SK-N-SH (cell line): ENCODE measurements at regions not wholly inside any gene's neighbourhood (a gene's known extent, or its start where the extent isn't known, plus 50 kb on each side); places are given as distances from the start of the nearest gene placed in this dataset.
"Not testable (repeated sequence)": the region's sequence is repeated elsewhere in the genome, so short reads cannot be mapped to it uniquely, and the experiment has no call there.

Source experiments
- CTCF ChIP-seq: fragments of 200-600 bp; sonication (generic); IDR thresholded peaks from 2 replicates; pipeline ENCODE4 v1.6.1; 2017; ENCODE audit warnings: antibody characterized with exemption, mild to moderate bottlenecking, moderate library complexity
- EP300 ChIP-seq, 2 experiments: IDR thresholded peaks; 2 replicates each; pipeline versions ENCODE4 v1.4.0 to v1.6.1; 2012; ENCODE audit warnings: borderline replicate concordance in 1 of 2, low read depth in 1 of 2, low read length in 1 of 2
- GABPA ChIP-seq: IDR thresholded peaks from 2 replicates; pipeline ENCODE4 v1.4.0; 2012; ENCODE audit warnings: low read depth, mild to moderate bottlenecking
- JUND ChIP-seq: IDR thresholded peaks from 2 replicates; pipeline ENCODE4 v1.4.0; 2012
- MXI1 ChIP-seq: IDR thresholded peaks from 2 replicates; pipeline ENCODE4 v1.6.1; 2012; ENCODE audit warnings: mild to moderate bottlenecking, low read depth, low read length, improper control_type of control experiment
- YY1 ChIP-seq: IDR thresholded peaks from 2 replicates; pipeline ENCODE4 v1.4.0; 2012; ENCODE audit warnings: low read depth, mild to moderate bottlenecking

GRCh38 chr21:19544493-19544892 is 1140.9 kb upstream of the TMPRSS15 start:
- TF ChIP-seq GABPA; MXI1; JUND; CTCF; YY1; EP300 (IDR thresholded peaks at IDR 0.05; ENCODE audit: borderline replicate concordance in 1 of 2, low read depth in 1 of 2, low read length in 1 of 2): not testable (repeated sequence)
